T47D (cell line): ENCODE measurements at regions not wholly inside any gene's neighbourhood (a gene's known extent, or its start where the extent isn't known, plus 50 kb on each side); places are given as distances from the start of the nearest gene placed in this dataset.
"Not testable (repeated sequence)": the region's sequence is repeated elsewhere in the genome, so short reads cannot be mapped to it uniquely, and the experiment has no call there.

Experiments
- DNase-seq, 2 experiments: peaks; one replicate each; pipeline versions ENCODE4 v3.0.0 to v3.0.0-alpha.2; 2011 to 2012; ENCODE audit warnings: low read depth in 1 of 2, low spot score in 1 of 2
- JUND ChIP-seq: IDR thresholded peaks from 2 replicates; pipeline ENCODE4 v1.6.1; 2012; ENCODE audit warnings: low read depth
- in situ Hi-C: cut with HindIII; loops from 2 replicates; pipeline ENCODE4 v1.10.0; 2016; ENCODE audit warnings: low sequenced_read_pairs, low pct_unique_long_range_greater_than_20kb

GRCh38 chr6:166714581-166714980, 87.5 kb upstream of the RPS6KA2 start:
- no peak for TF ChIP-seq JUND
- in situ Hi-C loops: no loop called here
- no peak for DNase-seq

- no peak for DNase-seq
- TF ChIP-seq JUND: no peak
- in situ Hi-C loops: no loop called here
Measured at GRCh38 chr6:166714187-166714510, 87.1 kb upstream of the RPS6KA2 start.

GRCh38 chr6:166713434-166714186, 86.6 kb upstream of the RPS6KA2 start:
- TF ChIP-seq JUND: no peak
- in situ Hi-C loops: no loop called here
- DNase-seq: no peak

GRCh38 chr6:166712286-166713228, 85.5 kb upstream of the RPS6KA2 start:
- TF ChIP-seq JUND: no peak
- in situ Hi-C loops: no loop called here
- DNase-seq: no peak

- in situ Hi-C loops: no loop called here
- TF ChIP-seq JUND: no peak
- DNase-seq: no peak
Measured at GRCh38 chr6:166710084-166710483, 83.0 kb upstream of the RPS6KA2 start.

- peak in 1 of 2 experiments; percentile 16 for DNase-seq
- in situ Hi-C loops: no loop called here
- no peak for TF ChIP-seq JUND
Measured at GRCh38 chr6:166708460-166708859, 81.4 kb upstream of the RPS6KA2 start.

GRCh38 chr6:166707045-166707444, 80.0 kb upstream of the RPS6KA2 start:
- TF ChIP-seq JUND: no peak
- DNase-seq: peak in 1 of 2 experiments; percentile 40
- in situ Hi-C loops: no loop called here

- DNase-seq: peak in 1 of 2 experiments; percentile 35
- in situ Hi-C loops: no loop called here
- no peak for TF ChIP-seq JUND
Measured at GRCh38 chr6:166705069-166705468, 78.0 kb upstream of the RPS6KA2 start.

- in situ Hi-C loops: no loop called here
- no peak for TF ChIP-seq JUND
- DNase-seq: no peak
Measured at GRCh38 chr6:166704171-166704570, 77.1 kb upstream of the RPS6KA2 start.

- DNase-seq: no peak
- TF ChIP-seq JUND: no peak
- in situ Hi-C loops: no loop called here
Measured at GRCh38 chr6:166703149-166703710, 76.2 kb upstream of the RPS6KA2 start.

- in situ Hi-C loops, DNase-seq: not testable (repeated sequence)
Measured at GRCh38 chr6:166701424-166701823, 74.4 kb upstream of the RPS6KA2 start.

GRCh38 chr6:166700871-166701270, 73.8 kb upstream of the RPS6KA2 start:
- DNase-seq, in situ Hi-C loops: not testable (repeated sequence)

- no peak for DNase-seq
- in situ Hi-C loops: no loop called here
- no peak for TF ChIP-seq JUND
Measured at GRCh38 chr6:166697113-166697512, 70.1 kb upstream of the RPS6KA2 start.
